ENCODE measurements at regions not wholly inside any gene's neighbourhood (a gene's known extent, or its start where the extent isn't known, plus 50 kb on each side); places are given as distances from the start of the nearest gene placed in this dataset.
"Not testable (repeated sequence)": the region's sequence is repeated elsewhere in the genome, so short reads cannot be mapped to it uniquely, and the experiment has no call there.

DNA sequence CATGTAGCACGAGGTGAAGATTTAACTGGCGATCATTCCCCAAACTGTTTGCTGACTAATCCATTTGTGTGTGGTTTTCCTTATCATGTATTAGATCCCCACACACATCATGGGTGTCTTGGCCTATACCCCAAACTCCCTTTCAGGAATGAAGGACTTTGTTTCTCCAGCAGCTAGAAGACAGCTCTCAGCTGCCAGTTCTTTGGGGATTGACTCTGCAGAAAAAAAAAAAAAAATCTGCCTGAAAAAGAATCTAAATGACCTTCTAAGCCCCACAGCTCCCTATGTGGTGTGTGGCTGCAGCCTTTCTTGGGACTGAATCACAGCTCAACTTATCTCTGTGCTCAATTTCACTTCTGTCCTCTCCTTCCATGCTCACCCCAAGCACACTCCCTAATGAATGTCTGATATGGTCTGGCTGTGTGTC, 256.3 kb upstream of the DUSP10 start:
- H3K4me1 ChIP-seq (ENCODE audit: control insufficient read depth in 5 of 5, insufficient read depth in 5 of 5, low read length in 5 of 5) = peaks cover 0 to 12% (median 0%) of the 10 kb centered on the region in 5 donors
- H3K9ac ChIP-seq (ENCODE audit: low read length in 5 of 5) = no peak overlapping the region
- H3K27ac ChIP-seq (ENCODE audit: low read depth, low read length) = no peak overlapping the region
- no peaks in the 10 kb centered on the region for H3K27me3 ChIP-seq (ENCODE audit: control insufficient read depth in 5 of 5, insufficient read depth in 4 of 5, low read length in 5 of 5)
- H3K9me3 ChIP-seq (ENCODE audit: control insufficient read depth in 5 of 5, low read length in 5 of 5) = no peaks in the 10 kb centered on the region
- H3K36me3 ChIP-seq (ENCODE audit: control insufficient read depth in 5 of 5, insufficient read depth in 5 of 5, low read length in 5 of 5) = no peaks in the 10 kb centered on the region
- no peak overlapping the region for H3K4me3 ChIP-seq (ENCODE audit: low read depth in 1 of 5, low read length in 5 of 5)

DNA sequence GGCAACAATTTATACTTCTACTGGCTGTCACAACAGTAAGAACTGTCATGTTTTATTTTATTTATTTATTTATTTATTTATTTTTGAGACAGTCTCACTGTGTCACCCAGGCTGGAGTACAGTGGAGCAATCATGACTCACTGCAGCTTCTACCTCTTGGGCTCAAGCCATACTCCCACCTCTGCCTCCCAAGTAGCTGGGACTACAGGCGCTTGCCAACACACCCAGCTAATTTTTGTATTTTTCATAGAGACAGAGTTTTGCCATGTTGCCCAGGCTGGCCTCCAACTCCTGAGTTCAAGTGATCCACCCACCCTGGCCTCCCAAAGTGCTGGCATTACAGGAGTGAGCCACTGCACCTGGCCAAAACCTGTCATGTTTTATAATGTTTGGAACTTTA, 255.1 kb upstream of the DUSP10 start:
- H3K4me1 ChIP-seq (ENCODE audit: control insufficient read depth in 5 of 5, insufficient read depth in 5 of 5, low read length in 5 of 5) = peaks cover 0 to 12% (median 0%) of the 10 kb centered on the region in 5 donors
- H3K27ac ChIP-seq (ENCODE audit: low read depth, low read length); H3K36me3 ChIP-seq (ENCODE audit: control insufficient read depth in 5 of 5, insufficient read depth in 5 of 5, low read length in 5 of 5); H3K9ac ChIP-seq (ENCODE audit: low read length in 5 of 5); H3K27me3 ChIP-seq (ENCODE audit: control insufficient read depth in 5 of 5, insufficient read depth in 4 of 5, low read length in 5 of 5); H3K9me3 ChIP-seq (ENCODE audit: control insufficient read depth in 5 of 5, low read length in 5 of 5); H3K4me3 ChIP-seq (ENCODE audit: low read depth in 1 of 5, low read length in 5 of 5): not testable (repeated sequence)

DNA sequence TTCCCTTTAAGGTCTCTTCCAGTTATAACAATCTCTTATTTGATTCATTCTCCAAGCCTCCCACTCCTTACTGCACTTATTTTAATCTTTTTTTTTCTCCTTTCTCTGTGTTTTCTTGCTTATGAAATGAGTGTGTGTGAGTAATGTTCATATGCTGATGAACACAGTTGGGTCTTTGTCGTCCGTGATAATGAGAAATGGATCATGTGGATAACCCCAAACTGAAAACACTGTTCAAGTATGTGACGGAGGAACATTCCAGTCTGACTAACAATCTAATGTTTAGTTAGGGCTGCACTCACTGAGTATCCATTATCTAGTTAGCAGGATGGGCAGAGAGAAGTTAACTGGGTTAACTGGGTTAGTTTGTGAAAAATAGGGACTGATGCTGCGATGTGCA, 253.1 kb upstream of the DUSP10 start:
- no peak overlapping the region for H3K4me3 ChIP-seq (ENCODE audit: low read depth in 1 of 5, low read length in 5 of 5)
- no peak overlapping the region for H3K9ac ChIP-seq (ENCODE audit: low read length in 5 of 5)
- no peaks in the 10 kb centered on the region for H3K9me3 ChIP-seq (ENCODE audit: control insufficient read depth in 5 of 5, low read length in 5 of 5)
- H3K27me3 ChIP-seq (ENCODE audit: control insufficient read depth in 5 of 5, insufficient read depth in 4 of 5, low read length in 5 of 5) = no peaks in the 10 kb centered on the region
- H3K27ac ChIP-seq (ENCODE audit: low read depth, low read length) = no peak overlapping the region
- H3K36me3 ChIP-seq (ENCODE audit: control insufficient read depth in 5 of 5, insufficient read depth in 5 of 5, low read length in 5 of 5) = no peaks in the 10 kb centered on the region
- H3K4me1 ChIP-seq (ENCODE audit: control insufficient read depth in 5 of 5, insufficient read depth in 5 of 5, low read length in 5 of 5) = peaks cover 0 to 12% (median 0%) of the 10 kb centered on the region in 5 donors

DNA sequence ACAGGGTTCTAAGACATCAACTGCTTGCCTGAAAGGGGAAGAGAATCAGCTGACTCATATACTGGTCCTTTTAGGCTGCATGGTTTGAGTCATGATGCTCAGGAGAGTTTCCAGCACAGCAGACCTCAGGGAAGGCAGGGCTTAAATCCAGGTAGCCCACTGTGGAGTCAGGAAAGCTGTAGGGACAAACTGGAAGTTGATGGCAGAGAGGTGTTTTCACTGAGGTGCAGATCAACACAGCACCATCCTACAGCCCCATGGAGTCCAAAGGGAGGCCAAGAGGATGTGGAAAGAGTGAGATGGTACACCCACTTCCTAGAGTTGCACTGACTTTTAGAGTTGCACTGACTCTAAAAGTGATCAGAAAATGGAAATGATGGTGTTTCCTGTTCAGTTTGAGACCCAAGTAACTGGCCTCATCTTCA, 252.4 kb upstream of the DUSP10 start:
- Histone ChIP-seq H3K4me1 (ENCODE audit: control insufficient read depth in 5 of 5, insufficient read depth in 5 of 5, low read length in 5 of 5) (peaks cover 0 to 12% (median 0%) of the 10 kb centered on the region in 5 donors), H3K9me3 (ENCODE audit: control insufficient read depth in 5 of 5, low read length in 5 of 5) (no peaks in the 10 kb centered on the region), H3K27me3 (ENCODE audit: control insufficient read depth in 5 of 5, insufficient read depth in 4 of 5, low read length in 5 of 5) (no peaks in the 10 kb centered on the region), H3K27ac (ENCODE audit: low read depth, low read length) (no peak overlapping the region), H3K4me3 (ENCODE audit: low read depth in 1 of 5, low read length in 5 of 5) (no peak overlapping the region), H3K9ac (ENCODE audit: low read length in 5 of 5) (no peak overlapping the region), H3K36me3 (ENCODE audit: control insufficient read depth in 5 of 5, insufficient read depth in 5 of 5, low read length in 5 of 5) (no peaks in the 10 kb centered on the region)

DNA sequence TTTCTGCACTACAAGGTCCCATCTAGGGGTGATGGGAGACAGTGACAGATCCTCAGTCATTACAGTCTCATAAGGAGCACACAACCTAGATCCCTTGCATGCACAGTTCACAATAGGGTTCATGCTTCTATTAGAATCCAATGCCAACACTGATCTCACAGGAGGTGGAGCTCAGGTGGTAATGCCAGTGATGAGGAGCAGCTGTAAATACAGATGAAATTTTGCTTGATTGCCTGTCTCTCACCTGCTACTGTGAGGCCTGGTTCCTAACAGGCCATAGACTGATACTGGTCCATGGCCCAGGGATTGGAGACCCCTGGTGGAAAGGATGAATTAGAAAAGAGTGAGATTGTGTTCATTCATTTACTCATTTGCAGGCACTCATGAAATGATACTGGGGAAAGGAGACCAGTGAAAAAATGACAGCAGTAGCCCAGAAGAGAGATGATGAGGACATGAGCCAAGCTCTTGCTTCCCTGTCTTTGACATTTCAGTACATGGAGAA, 251.6 kb upstream of the DUSP10 start:
- Histone ChIP-seq H3K4me1 (ENCODE audit: control insufficient read depth in 5 of 5, insufficient read depth in 5 of 5, low read length in 5 of 5) (peaks cover 0 to 5% (median 0%) of the 10 kb centered on the region in 5 donors), H3K9me3 (ENCODE audit: control insufficient read depth in 5 of 5, low read length in 5 of 5) (no peaks in the 10 kb centered on the region), H3K27ac (ENCODE audit: low read depth, low read length) (no peak overlapping the region), H3K4me3 (ENCODE audit: low read depth in 1 of 5, low read length in 5 of 5) (no peak overlapping the region), H3K36me3 (ENCODE audit: control insufficient read depth in 5 of 5, insufficient read depth in 5 of 5, low read length in 5 of 5) (no peaks in the 10 kb centered on the region), H3K9ac (ENCODE audit: low read length in 5 of 5) (no peak overlapping the region), H3K27me3 (ENCODE audit: control insufficient read depth in 5 of 5, insufficient read depth in 4 of 5, low read length in 5 of 5) (no peaks in the 10 kb centered on the region)

DNA sequence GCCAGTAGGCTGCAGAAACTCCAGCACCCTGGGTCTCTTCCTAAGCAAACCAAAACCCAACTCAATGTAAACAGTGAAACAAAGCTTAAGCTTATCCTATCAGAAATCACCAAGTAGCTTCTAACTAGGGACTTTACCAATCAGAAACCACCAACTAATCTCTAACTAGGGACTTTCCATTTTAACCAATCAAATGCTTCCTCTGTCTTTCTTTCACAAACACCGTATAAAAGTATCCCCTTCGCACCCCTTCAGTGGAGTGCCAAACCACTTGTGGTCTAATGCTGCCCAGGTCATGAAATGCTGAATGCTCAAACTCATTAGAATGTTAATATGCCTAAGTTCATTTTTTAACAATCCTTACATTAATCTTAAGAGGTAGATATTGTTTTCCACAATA, 250.5 kb upstream of the DUSP10 start:
- Histone ChIP-seq H3K9me3 (ENCODE audit: control insufficient read depth in 5 of 5, low read length in 5 of 5) (no peaks in the 10 kb centered on the region), H3K4me3 (ENCODE audit: low read depth in 1 of 5, low read length in 5 of 5) (no peak overlapping the region)

DNA sequence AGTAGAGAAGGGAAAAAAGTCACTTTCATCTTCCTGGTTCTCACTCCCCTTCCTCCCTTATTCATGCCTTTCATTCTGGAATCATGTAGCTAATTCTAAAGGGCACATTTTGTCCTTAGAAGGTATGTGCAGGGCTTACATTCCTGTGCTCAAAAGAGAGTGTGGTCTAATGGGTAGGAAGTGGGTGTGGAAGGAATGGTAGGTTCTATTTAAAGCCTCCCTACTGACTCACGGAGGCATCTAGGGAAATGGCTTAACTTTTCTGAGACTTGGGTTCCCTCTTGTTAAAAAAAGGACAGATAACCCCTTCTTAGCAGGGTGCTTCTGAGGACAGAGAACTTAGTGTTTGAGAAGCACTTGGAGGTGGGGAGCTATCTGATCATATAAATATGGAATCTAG, 249.3 kb upstream of the DUSP10 start:
- H3K27ac ChIP-seq (ENCODE audit: low read depth, low read length) = no peak overlapping the region
- no peak overlapping the region for H3K4me3 ChIP-seq (ENCODE audit: low read depth in 1 of 5, low read length in 5 of 5)
- H3K9me3 ChIP-seq (ENCODE audit: control insufficient read depth in 5 of 5, low read length in 5 of 5) = no peaks in the 10 kb centered on the region
- no peaks in the 10 kb centered on the region for H3K4me1 ChIP-seq (ENCODE audit: control insufficient read depth in 5 of 5, insufficient read depth in 5 of 5, low read length in 5 of 5)
- H3K9ac ChIP-seq (ENCODE audit: low read length in 5 of 5) = no peak overlapping the region
- no peaks in the 10 kb centered on the region for H3K27me3 ChIP-seq (ENCODE audit: control insufficient read depth in 5 of 5, insufficient read depth in 4 of 5, low read length in 5 of 5)
- H3K36me3 ChIP-seq (ENCODE audit: control insufficient read depth in 5 of 5, insufficient read depth in 5 of 5, low read length in 5 of 5) = no peaks in the 10 kb centered on the region

More for the DNA sequence above, 250.5 kb upstream of the DUSP10 start:
- Histone ChIP-seq H3K4me1 (ENCODE audit: control insufficient read depth in 5 of 5, insufficient read depth in 5 of 5, low read length in 5 of 5) (no peaks in the 10 kb centered on the region), H3K27me3 (ENCODE audit: control insufficient read depth in 5 of 5, insufficient read depth in 4 of 5, low read length in 5 of 5) (no peaks in the 10 kb centered on the region), H3K36me3 (ENCODE audit: control insufficient read depth in 5 of 5, insufficient read depth in 5 of 5, low read length in 5 of 5) (no peaks in the 10 kb centered on the region), H3K9ac (ENCODE audit: low read length in 5 of 5) (no peak overlapping the region), H3K27ac (ENCODE audit: low read depth, low read length) (no peak overlapping the region)

DNA sequence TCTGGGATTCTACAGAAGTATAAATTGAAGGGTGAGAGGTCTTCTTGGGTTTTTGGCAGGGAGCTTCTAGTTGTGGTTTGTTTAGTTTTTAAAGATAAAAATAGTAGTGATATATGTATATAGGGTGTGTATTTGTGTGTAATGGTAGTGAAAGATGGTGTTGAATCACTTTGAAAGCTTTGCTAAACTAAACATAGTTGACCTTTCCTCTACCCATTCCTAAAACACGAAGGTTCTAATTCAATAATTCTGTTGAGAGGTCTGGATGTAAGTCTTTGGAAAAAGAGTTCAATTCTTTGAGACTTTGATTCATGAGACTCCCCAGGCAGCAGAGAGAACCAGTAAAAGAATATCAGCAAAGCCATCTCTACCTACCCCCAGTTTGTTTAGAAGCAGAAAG, 247.9 kb upstream of the DUSP10 start:
- no peak overlapping the region for H3K4me3 ChIP-seq (ENCODE audit: low read depth in 1 of 5, low read length in 5 of 5)
- H3K27ac ChIP-seq (ENCODE audit: low read depth, low read length) = no peak overlapping the region
- no peaks in the 10 kb centered on the region for H3K36me3 ChIP-seq (ENCODE audit: control insufficient read depth in 5 of 5, insufficient read depth in 5 of 5, low read length in 5 of 5)
- no peaks in the 10 kb centered on the region for H3K27me3 ChIP-seq (ENCODE audit: control insufficient read depth in 5 of 5, insufficient read depth in 4 of 5, low read length in 5 of 5)
- H3K9ac ChIP-seq (ENCODE audit: low read length in 5 of 5) = no peak overlapping the region
- no peaks in the 10 kb centered on the region for H3K9me3 ChIP-seq (ENCODE audit: control insufficient read depth in 5 of 5, low read length in 5 of 5)
- H3K4me1 ChIP-seq (ENCODE audit: control insufficient read depth in 5 of 5, insufficient read depth in 5 of 5, low read length in 5 of 5) = no peaks in the 10 kb centered on the region

DNA sequence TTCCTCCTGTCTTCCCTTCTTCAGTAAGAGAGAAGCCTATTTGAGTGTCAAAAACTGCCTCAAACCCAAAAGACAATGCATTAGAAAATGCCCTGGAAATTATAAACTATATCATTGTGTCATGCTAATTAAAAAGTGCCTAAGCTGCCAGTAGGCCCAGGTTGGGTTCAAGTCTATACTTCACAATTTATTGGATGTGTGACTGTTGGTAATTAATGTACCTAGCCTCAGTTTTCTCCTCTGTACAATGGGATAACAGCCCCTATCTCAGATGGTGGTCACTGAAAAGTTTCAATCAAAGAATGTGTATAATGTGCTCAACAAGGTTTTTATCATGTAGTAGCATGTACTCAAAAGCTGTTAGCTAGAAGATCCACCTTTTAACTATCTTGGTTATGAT, 246.9 kb upstream of the DUSP10 start:
- H3K4me1 ChIP-seq (ENCODE audit: control insufficient read depth in 5 of 5, insufficient read depth in 5 of 5, low read length in 5 of 5) = no peaks in the 10 kb centered on the region
- H3K4me3 ChIP-seq (ENCODE audit: low read depth in 1 of 5, low read length in 5 of 5) = no peak overlapping the region
- H3K9ac ChIP-seq (ENCODE audit: low read length in 5 of 5) = no peak overlapping the region
- H3K27ac ChIP-seq (ENCODE audit: low read depth, low read length) = no peak overlapping the region
- no peaks in the 10 kb centered on the region for H3K36me3 ChIP-seq (ENCODE audit: control insufficient read depth in 5 of 5, insufficient read depth in 5 of 5, low read length in 5 of 5)
- H3K27me3 ChIP-seq (ENCODE audit: control insufficient read depth in 5 of 5, insufficient read depth in 4 of 5, low read length in 5 of 5) = no peaks in the 10 kb centered on the region
- no peaks in the 10 kb centered on the region for H3K9me3 ChIP-seq (ENCODE audit: control insufficient read depth in 5 of 5, low read length in 5 of 5)

DNA sequence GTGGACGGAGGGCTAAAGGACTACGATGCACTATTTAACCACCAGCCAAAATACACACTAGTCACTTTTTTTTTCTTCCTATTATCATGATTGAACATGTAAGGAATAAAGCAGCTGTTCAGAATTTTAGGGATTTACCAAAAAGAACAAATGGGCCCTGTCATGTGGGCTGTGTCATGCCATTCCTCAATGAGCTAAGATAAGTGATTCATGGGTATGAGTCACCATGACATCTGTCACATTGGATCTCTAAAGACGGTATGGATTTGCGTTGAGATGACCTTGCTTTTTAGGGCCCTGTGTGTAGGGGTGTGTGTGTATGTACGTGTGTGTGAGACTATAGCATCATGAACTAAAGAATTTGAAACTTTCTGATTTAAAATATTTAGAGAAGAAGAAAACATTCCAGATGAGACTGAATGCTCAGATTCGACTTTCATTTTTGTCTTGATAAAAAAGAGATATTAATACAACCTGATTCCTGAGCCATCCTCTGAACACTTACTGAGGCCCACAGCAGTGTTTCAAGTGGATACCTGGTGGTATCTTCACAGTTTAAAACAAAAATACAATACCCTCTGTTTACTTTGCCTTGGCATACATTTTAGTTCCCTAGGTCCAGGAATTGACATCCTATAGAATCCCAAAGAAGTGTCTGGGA, 246.1 kb upstream of the DUSP10 start:
- Histone ChIP-seq H3K9me3 (ENCODE audit: control insufficient read depth in 5 of 5, low read length in 5 of 5) (no peaks in the 10 kb centered on the region), H3K27me3 (ENCODE audit: control insufficient read depth in 5 of 5, insufficient read depth in 4 of 5, low read length in 5 of 5) (no peaks in the 10 kb centered on the region), H3K36me3 (ENCODE audit: control insufficient read depth in 5 of 5, insufficient read depth in 5 of 5, low read length in 5 of 5) (no peaks in the 10 kb centered on the region), H3K27ac (ENCODE audit: low read depth, low read length) (no peak overlapping the region), H3K4me3 (ENCODE audit: low read depth in 1 of 5, low read length in 5 of 5) (no peak overlapping the region), H3K4me1 (ENCODE audit: control insufficient read depth in 5 of 5, insufficient read depth in 5 of 5, low read length in 5 of 5) (no peaks in the 10 kb centered on the region), H3K9ac (ENCODE audit: low read length in 5 of 5) (no peak overlapping the region)
